NOMO-1 treated with DMSO at 0.1 percent for 48 hours (cell line): ENCODE measurements at regions not wholly inside any gene's neighbourhood (a gene's known extent, or its start where the extent isn't known, plus 50 kb on each side); places are given as distances from the start of the nearest gene placed in this dataset.
"Not testable (repeated sequence)": the region's sequence is repeated elsewhere in the genome, so short reads cannot be mapped to it uniquely, and the experiment has no call there.

Source experiments
- DNase-seq: peaks from one replicate; lab custom pipeline; 2025; ENCODE audit not compliant: unreplicated experiment; lab: John Stamatoyannopoulos, UW

DNA sequence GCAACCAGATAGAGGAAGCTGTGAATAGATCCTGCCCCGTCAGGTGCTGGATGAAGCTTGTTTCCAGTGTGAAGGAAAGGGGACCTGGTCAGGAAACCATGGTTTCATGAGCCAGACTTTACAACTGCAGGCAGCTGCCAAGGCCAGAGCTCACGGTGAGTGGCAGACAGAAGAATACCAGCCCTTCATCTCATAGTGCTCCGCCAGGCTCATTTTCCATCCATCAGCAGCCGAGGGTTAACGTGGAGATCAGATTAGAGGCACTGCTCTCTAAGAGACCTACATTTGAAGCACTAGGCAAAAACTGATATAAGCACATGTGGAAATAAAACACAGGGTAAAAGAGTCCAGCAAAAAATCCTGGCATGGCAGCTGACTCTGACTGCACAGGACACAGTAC, 172.4 kb downstream of the CD24 start:
- DNase-seq, result no peak

DNA sequence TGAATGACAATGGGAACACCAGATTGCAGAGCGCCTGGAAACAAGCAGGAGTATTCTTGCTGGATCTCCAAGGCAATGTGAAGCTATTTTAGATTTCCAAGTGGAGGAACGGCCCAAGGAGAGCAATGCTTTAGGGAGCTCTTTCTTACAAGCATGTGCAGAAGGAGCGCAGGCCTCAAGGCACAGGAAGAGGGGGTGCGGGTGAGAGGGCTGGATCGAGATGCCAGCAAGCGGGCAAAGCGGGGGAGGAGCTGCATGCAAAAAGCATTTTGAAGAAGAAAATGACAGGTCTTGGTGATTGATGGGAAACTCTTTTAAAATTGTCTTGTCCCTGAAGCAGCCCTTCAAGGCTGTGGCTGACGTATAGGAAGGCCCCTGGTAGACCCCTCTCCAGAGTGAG, 171.9 kb downstream of the QRSL1 start:
- no peak for DNase-seq

DNA sequence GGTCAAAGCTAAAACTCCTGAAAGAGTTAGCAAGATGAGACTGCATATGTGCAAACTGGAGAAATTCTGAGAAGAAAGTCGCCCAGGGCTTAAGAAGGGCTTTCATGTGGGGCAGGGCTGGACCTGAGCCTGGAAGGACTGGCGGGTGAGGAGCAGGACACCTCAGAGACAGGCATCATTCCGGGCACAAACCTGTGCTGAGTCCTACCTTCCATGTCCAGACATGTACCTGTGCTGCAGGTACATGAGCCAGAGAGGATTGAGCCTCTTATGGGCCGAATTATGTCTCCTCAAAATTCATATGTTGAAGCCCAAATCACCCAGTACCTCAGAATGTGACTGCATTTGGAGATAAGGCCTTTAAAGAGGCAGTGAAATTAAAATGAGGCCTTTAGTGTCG, 171.0 kb downstream of the QRSL1 start:
- no peak for DNase-seq

DNA sequence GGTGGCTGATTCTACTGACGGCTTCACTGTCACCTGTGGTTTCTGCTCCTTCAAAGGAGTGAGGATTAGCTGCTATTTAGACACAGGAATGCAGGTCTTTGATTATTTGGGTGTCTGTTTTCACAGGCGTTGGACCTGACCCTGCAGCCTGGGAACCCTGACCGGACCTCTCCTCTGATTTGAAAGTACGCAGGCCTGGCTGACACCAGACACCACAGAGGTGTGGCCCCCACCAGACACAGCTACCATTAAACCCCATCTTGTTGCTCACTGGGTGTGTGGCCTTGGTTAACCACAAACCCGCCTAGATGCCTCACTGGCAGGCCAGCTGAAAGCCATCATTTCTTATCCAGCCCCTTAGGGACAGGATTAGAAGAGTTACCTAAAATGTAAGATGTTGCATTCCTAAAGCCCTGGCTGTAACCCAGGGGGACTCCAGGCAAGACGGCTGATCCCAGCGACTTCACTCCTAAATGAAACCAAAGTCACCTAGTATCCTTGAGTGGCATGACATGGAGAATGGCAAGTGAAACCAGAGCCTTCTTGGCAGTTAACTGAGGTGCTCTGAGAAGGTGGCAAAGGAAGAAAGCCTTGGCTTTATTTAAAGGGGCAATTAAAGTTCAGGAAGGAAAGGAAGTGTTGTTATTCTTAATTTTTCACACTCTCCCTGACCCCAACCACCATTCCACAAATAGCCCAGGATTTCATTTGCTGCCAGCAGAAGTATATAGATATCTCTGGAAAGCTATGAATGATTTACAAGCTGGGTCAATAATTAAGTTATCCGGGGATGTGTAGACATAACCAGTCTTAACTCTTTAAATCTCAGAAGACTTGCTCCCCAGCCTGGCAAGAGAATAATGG, 169.9 kb downstream of the QRSL1 start:
- DNase-seq, result no peak

DNA sequence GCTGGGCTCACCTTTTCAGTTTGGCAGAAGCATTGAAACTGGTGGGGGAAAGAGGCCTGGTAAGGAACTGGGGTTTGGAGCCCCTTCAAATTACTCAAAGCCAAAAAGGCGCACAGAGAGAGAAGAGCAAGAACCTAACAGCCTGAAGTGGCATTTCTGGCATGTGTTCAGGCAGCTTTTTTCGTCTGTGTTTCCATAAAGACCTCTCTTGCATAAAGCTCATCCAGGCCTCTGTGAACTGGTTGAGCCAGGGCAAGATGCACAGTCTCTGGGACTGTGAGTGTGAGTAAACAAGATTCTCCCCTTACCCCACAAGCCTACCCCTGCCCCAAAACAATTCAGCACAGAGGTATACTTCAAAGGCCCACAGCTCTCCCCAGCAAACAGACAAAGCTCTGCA, 167.8 kb downstream of the QRSL1 start:
- no peak for DNase-seq

DNA sequence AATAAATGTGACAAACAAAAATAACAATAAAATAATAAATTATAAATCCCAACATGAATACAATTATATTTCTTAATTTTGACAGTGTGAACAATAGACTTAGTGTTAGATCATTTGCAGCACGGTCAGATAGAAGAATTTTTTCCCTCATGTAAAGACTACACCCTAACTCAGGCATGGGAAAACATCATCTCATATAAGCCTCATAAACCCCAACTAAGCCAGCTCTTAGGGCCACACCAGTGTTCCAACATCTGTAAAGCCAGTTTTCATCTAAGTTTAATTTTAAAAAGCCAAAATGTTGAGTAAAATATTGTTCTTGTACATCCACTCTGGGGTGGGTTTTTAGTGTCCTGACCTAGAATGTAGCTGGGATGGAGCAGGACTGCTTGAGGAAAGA, 167.4 kb downstream of the QRSL1 start:
- no peak for DNase-seq

DNA sequence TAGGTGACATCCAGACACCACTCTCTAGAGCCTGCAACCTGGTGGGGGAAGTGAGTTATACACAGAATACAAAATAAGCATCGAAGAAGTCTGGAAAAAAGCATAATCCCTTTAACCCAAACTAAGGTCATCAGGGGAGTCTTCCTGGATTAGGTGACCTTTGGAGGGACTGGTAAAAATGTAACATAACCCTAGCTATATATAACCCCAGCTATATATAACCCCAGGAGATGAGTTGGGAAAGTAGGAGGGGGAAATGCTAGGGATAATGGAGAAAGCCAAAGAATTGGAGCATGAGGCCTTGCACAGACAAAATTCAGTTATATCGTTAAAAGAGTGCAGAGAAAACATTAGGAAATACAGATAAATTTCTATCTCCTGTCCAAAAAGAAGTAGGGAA, 164.8 kb downstream of the QRSL1 start:
- no peak for DNase-seq

DNA sequence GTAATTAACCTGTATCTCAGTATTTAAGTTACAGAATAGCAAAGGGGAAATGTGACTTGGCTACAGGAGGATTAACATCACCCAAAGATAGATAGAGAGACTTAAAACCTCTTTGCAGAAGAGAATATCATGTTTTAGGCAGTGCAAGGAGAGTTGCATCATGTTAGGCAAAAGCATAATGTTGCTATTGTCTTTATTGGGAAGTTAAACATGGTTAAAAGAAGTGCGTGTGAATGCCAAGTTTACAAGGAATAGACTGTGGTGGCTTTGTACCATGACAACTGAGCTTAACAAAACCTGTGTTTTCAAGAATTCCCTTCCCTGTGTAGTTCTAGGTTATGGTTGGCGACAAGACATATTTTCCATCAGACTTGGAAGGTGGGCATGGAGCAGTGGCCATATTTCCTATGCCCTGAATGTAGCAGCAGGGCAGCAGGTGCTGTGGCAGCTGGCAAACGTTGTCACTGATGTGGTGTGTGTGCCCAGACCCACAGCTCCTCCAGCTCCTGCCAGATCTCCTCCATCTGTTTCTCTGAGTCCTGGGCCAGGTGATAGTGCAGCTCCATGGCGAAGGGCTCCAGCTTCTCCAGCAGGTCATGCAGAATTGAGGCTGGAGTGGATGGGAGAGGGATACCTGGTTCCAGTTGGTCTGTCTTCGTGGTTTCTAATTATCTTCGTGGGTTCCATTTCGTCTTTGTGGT, 163.3 kb downstream of the QRSL1 start:
- DNase-seq, result no peak

DNA sequence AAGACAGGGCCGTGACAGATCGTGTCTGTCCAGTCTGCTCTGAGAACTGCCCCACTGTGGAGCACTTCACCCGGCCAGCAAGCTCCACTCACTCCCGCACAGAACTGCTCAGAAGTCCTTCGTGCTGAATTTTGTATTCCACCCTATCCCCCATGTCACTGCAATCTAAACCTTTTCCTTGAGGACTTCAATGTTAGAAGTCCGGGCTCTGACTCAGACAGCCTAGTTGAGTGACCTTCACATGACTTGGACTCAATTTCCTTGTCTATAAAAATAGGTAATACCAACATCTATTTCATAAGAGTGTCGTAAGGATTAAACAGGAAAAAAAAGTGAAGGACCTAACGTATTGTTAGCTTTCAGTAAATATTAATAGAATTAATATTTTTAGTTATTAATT, 161.6 kb downstream of the QRSL1 start:
- DNase-seq, result no peak

DNA sequence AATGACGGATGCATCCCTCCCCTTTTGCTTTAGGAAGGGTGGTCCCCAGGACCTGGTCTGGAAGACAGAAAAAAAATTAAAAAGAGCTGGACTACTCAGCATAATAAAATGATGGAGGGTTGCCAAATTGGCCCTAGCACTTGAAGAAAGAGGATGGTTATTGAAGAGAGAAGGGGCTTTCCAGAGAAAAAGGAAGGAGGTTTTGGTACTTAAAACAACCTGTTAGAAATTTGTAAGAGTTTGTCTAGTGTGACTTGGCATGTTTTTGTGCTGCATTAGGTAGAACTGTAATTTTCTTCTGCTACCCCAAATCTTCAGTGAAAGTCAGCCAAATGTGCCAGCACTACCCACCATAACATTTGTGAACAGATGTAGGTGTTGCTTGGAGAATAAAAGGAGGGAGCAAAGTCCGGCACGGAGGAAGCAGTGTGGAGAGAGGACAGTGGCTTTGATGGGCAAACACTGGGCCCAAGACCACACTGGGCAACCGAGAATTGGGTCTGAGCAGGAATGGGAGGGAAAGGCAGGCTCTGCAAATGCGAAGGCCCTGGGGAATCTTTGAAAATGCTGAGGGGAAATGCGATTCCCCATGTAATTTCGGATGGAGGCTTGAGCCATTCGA, 160.9 kb downstream of the QRSL1 start:
- no peak for DNase-seq

DNA sequence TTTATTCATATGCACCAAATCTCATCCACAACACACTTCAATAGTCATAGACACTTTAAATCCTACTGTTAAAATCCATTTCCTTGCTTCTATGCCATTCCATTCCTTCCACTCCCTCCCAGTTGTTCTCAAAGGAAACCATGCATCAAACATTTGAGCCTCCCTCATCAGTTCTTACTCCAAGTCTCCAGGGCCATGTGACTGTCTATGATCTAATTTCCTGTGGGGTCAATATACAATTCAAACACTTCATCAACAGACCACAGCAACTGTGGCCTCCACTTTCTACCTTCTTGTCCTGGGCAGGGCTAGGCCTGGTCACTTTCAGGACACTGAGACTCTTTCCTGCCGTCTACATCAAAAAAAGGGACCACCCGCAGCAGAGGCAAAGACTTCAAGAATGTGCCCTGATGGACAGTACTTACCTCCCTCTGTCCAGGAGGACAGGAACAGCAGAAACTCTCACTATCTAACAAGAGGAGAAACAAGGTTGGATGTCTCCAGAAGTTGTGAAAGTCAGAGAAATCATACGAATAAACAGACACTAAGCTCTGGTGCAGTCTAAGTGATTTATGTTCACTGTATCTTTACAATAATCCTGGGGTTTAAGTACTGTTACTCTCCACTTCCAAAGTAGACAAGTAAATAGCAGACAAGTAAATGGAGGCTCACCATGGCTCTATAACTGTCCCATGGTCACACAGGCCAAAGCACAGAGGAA, 160.2 kb downstream of the QRSL1 start:
- no peak for DNase-seq

DNA sequence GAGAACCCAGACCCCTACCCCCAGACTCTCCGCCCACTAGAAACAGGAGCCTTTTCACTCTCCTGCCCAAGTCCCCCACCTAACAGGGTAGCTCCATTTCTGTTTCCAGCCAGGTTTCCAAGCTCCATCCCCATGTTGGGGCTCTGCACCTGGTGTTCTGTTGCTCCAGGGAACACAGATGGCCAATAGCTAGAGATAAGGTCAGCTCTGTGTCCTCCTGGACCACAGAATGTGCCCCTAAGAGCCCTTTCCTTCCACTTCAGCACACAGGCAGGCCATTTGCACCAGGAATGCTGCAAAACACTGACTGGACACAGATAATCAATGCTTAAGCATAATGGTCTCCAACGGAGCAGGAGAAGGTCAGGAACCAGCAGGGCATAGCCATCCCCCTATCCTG, 159.4 kb downstream of the QRSL1 start:
- DNase-seq, result no peak

DNA sequence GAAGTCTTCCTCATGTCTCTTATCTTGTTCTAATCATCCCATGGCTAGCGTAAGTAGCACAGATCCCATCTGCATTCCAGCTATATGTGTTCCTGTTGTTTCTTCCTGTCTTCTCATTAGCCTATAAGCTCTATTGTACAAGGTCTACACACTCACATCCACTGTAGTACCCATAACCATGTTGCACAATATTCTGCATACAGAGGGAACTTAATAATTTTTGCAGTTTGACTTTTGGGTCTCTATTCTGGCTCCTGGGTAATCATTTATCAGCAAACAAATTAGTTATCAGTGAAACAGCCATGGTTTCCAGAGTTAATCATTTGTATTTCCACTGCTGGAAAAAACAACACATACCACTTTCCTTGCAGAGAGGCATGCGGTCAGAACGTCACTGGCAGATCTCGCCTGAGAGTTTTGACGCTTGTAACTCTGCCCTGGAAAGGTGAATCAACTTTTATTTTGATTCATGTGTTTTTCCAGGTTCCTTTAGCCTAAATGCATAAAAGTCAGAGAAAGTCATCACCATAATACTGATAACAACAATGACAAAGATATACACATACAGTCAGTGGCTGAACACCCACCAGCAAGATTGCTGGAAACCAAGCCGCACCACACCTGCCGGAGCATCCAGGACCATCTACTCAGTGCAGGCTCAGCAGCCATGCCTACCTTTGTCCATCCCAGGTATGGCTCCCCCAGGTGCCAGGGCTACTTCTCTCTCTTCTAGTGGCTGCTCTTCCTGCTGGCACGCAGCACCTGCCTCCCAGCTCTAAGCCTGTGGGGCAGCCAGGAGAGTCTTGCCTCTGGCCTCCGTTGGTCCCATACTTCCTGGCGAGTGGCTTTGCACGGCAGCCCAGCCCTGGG, 158.2 kb downstream of the QRSL1 start:
- DNase-seq, result no peak

DNA sequence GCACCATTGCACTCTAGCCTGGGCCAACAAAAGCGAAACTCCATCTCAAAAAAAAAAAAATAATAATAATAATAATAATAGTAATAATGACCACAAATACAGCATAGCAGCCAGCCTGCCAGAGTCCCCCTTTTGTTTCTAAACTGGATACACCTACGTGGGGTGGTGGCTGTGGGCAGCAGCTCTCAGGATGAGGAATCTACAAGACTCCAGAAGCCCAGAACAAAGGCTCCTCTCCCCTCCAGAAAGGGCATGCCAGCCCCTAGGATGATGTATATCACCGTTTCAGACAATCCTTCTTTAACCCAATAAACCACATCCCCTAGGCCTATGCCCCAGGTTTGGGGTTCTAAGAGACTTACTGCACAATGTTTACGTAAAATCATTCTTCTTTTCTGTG, 155.9 kb downstream of the QRSL1 start:
- no peak for DNase-seq

DNA sequence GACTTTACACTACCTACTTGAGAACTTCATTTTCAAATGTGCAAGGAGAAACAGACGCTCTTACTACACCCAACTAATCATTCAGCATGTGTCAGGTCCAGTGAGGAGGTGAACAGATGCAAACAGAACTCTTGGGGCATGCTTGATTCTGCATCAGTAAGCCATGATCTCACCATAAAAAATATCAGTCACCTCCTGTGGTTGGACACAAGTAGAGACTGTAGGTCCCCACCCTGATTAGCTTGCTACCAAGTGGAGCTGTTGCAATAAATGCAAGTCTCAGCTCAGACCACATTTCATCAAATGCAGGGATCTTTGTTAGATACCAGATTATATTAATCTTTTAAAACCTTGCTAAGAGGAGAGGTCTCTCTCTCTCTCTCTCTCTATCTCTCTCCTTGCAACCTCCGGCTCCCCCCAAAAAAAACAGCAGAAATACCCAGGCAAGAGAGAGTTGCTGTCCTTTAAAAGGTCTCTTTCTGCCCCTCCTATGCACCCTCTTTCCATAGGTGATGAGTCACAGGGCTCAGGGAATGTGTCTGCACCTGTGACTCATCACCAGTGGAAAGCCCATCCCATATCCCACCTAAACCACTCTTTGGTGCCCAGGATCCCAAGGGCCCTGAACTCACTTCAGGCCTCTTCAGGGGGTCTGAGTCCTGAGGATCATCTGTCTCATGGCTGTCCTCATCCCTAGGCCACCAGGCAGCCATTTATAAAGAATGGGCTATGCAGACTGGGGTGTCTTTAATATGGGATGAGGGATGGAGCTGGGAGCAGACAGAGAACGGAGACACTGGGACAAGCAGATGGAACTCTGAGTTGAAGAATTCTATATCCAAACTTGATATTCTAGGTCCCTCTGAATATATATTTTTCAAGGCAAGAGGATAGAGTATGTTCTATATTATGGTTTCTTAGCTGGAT, 154.5 kb downstream of the QRSL1 start:
- DNase-seq, result no peak

DNA sequence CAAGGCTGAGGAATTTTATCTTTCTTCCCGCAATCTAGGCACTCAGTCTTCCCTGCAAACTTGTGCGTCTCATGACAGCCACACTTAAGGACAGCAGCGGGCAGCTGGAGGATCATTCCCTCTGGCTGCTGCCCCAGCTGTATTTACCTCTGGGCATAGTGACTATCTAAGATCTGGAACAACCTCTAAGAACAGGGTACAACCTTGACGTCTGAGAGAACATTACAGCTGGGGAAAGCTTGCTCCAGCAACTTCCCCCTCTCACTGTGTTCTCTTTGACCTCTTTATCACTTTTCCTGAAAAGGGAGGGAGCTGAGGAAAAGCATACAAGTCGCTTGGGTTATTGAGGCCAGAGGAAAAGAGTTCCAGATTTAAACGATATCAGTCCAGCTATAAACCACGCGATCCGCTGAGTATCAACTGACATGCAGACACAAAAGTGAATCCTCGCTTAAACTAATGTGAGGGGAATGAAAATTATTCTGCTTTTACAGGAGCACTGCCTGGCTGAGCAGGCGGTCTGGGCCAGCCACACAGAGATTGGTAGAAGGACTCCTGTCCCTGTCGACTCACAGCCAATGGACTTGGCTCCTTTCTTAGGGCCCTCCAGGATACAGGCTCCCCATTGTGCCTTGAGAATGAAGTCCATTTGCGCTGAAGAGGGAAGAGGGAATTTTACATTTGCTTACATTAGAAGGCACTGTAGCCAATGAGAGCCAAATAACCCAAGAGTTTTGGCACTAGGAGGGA, 153.3 kb downstream of the QRSL1 start:
- DNase-seq, result no peak

DNA sequence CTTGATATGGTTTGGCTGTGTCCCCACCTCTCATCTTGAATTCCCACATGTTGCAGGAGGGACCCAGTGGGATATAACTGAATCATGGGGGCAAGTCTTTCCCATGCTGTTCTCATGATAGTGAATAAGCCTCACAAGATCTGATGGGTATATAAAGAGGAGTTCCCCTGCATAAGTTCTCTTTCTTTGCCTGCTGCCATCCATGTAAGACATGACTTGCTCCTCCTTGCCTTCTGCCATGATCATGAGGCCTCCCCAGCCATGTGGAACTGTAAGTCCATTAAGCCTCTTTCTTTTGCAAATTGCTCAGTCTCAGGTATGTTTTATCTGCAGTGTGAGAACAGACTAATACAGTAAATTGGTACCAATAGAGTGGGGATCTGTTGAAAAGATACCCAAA, 150.2 kb downstream of the QRSL1 start:
- not testable (repeated sequence) for DNase-seq

DNA sequence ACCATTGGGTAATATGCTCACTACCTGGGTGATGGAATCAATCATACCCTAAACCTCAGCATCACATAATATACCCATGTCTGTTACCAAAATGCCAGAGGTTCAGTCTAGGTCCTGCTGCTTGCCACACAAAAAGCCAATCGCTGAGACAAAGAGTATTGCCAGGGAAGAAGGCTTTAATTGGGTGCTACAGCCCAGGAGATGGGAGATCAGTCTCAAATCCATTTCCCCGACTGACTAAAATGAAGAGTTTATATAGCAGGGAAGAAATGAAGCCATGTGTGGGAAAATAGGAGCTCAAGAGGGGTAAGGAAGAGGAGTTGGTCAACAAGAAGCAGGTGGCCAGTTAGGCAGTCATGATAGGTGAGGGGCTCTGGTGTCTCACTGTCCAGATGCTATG, 149.6 kb downstream of the QRSL1 start:
- DNase-seq, result no peak
